ENCODE measurements at regions not wholly inside any gene's neighbourhood (a gene's known extent, or its start where the extent isn't known, plus 50 kb on each side); places are given as distances from the start of the nearest gene placed in this dataset.

- Histone ChIP-seq H3K4me2 (no peak overlapping the region), H3K4me3 (no peak overlapping the region), H3K27me3 (no peaks in the 10 kb centered on the region), H3K4me1 (ENCODE audit: insufficient read depth) (no peaks in the 10 kb centered on the region), H3K9me2 (replicated peaks; ENCODE audit: insufficient read depth) (no peaks in the 10 kb centered on the region), H3K9me3 (ENCODE audit: low read depth) (no peaks in the 10 kb centered on the region), H3K27ac (no peak overlapping the region), H4K20me1 (ENCODE audit: insufficient read depth, poor library complexity, severe bottlenecking) (no peaks in the 10 kb centered on the region), H2AFZ (no peak overlapping the region), H3K36me3 (replicated peaks; ENCODE audit: insufficient read depth, low read depth) (no peaks in the 10 kb centered on the region), H3K79me2 (no peaks in the 10 kb centered on the region)
- TF ChIP-seq CTCF (IDR thresholded peaks at IDR 0.05; ENCODE audit: poor library complexity), result no peak
- no peak for TF ChIP-seq EZH2 (IDR thresholded peaks at IDR 0.05; ENCODE audit: borderline replicate concordance)
- TF ChIP-seq EZH2phosphoT487 (IDR thresholded peaks at IDR 0.05; ENCODE audit: low read depth, severe bottlenecking, unreplicated experiment), result no peak
- DNase-seq (ENCODE audit: low spot score), result no peak
- WGBS (ENCODE audit: low lambda C conversion rate, missing lambda C conversion rate), result 81% methylated on average over 1 of the region's 1 CpG
Measured at GRCh38 chr1:106780806-106781569, 275.5 kb upstream of the PRMT6 start.

GRCh38 chr1:106785176-106785575, 271.3 kb upstream of the PRMT6 start:
- H4K20me1 ChIP-seq (ENCODE audit: insufficient read depth, poor library complexity, severe bottlenecking), result no peaks in the 10 kb centered on the region
- no peaks in the 10 kb centered on the region for H3K9me3 ChIP-seq (ENCODE audit: low read depth)
- no peaks in the 10 kb centered on the region for H3K9me2 ChIP-seq (replicated peaks; ENCODE audit: insufficient read depth)
- DNase-seq (ENCODE audit: low spot score), result no peak
- no peak for TF ChIP-seq EZH2phosphoT487 (IDR thresholded peaks at IDR 0.05; ENCODE audit: low read depth, severe bottlenecking, unreplicated experiment)
- TF ChIP-seq EZH2 (IDR thresholded peaks at IDR 0.05; ENCODE audit: borderline replicate concordance), result no peak
- TF ChIP-seq CTCF (IDR thresholded peaks at IDR 0.05; ENCODE audit: poor library complexity), result no peak
- H3K27me3 ChIP-seq, result no peaks in the 10 kb centered on the region
- no peak overlapping the region for H2AFZ ChIP-seq
- no peak overlapping the region for H3K4me2 ChIP-seq
- no peaks in the 10 kb centered on the region for H3K36me3 ChIP-seq (replicated peaks; ENCODE audit: insufficient read depth, low read depth)
- no peaks in the 10 kb centered on the region for H3K79me2 ChIP-seq
- H3K27ac ChIP-seq, result no peak overlapping the region
- no peaks in the 10 kb centered on the region for H3K4me1 ChIP-seq (ENCODE audit: insufficient read depth)
- no peak overlapping the region for H3K4me3 ChIP-seq

DNA sequence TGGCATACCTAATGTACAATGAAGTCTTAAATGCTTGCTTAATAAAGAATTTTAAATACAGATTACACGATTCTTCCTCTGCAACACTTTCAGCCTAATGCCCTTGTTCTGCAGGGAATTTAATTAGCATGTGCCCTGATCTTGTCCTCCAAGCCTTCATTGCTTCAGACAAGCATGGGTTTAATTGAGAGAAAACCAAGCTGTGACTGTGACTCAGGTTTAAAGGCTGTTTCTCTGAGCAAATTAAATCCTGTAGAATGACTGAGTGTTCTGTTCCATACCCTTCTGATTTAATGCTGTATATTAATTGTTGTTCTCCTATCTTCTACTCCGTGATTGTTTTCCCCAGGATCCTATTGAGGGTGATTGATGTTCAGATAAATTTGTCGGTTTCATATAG, 269.0 kb upstream of the PRMT6 start:
- no peak overlapping the region for H3K27ac ChIP-seq
- no peak overlapping the region for H2AFZ ChIP-seq
- no peaks in the 10 kb centered on the region for H3K36me3 ChIP-seq (replicated peaks; ENCODE audit: insufficient read depth, low read depth)
- no peak for DNase-seq (ENCODE audit: low spot score)
- H3K4me1 ChIP-seq (ENCODE audit: insufficient read depth), result no peaks in the 10 kb centered on the region
- H3K9me3 ChIP-seq (ENCODE audit: low read depth), result no peaks in the 10 kb centered on the region
- H3K27me3 ChIP-seq, result no peaks in the 10 kb centered on the region
- no peaks in the 10 kb centered on the region for H3K9me2 ChIP-seq (replicated peaks; ENCODE audit: insufficient read depth)
- no peak for TF ChIP-seq EZH2 (IDR thresholded peaks at IDR 0.05; ENCODE audit: borderline replicate concordance)
- TF ChIP-seq EZH2phosphoT487 (IDR thresholded peaks at IDR 0.05; ENCODE audit: low read depth, severe bottlenecking, unreplicated experiment), result no peak
- no peak for TF ChIP-seq CTCF (IDR thresholded peaks at IDR 0.05; ENCODE audit: poor library complexity)
- no peaks in the 10 kb centered on the region for H4K20me1 ChIP-seq (ENCODE audit: insufficient read depth, poor library complexity, severe bottlenecking)
- H3K4me2 ChIP-seq, result no peak overlapping the region
- H3K4me3 ChIP-seq, result no peak overlapping the region
- H3K79me2 ChIP-seq, result no peaks in the 10 kb centered on the region
- WGBS (ENCODE audit: low lambda C conversion rate, missing lambda C conversion rate), result 73% methylated on average over 3 of the region's 3 CpGs
